GM18868 (cell line): ENCODE measurements at regions not wholly inside any gene's neighbourhood (a gene's known extent, or its start where the extent isn't known, plus 50 kb on each side); places are given as distances from the start of the nearest gene placed in this dataset.
"Not testable (repeated sequence)": the region's sequence is repeated elsewhere in the genome, so short reads cannot be mapped to it uniquely, and the experiment has no call there.

Experiments used
- ATAC-seq: cut with Tn5 transposase; IDR thresholded peaks from one replicate; pipeline ENCODE4 v1.9.1; 2021; ENCODE audit warnings: mild to moderate bottlenecking, moderate library complexity; ENCODE audit not compliant: unreplicated experiment

GRCh38 chr2:146997945-146998344 is 846.9 kb upstream of the ACVR2A start:
- ATAC-seq: no peak

- no peak for ATAC-seq
These were observed 847.3 kb upstream of the ACVR2A start for GRCh38 chr2:146997488-146997887.

DNA sequence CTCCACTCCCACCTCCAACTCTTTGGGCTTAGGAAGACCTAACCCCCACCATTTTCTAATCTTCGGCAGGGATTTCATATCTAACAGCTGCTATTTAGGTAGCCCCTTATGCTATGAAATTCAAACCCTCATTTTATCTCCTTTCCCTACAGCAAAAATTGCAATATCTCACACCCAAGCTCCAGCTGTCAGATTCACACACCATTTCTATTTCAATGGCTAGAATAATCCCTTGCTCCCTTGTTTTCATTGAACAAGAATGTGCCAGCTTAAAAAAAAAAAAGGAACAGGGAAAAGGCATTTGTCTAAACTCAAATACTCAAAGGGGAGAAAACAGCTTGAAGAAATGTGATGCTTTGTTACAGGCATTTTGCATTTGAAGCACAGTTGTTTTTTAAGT is 850.6 kb upstream of the ACVR2A start:
- ATAC-seq: no peak

GRCh38 chr2:146992466-146992865 is 852.4 kb upstream of the ACVR2A start:
- no peak for ATAC-seq

GRCh38 chr2:146992057-146992456 is 852.8 kb upstream of the ACVR2A start:
- no peak for ATAC-seq

DNA sequence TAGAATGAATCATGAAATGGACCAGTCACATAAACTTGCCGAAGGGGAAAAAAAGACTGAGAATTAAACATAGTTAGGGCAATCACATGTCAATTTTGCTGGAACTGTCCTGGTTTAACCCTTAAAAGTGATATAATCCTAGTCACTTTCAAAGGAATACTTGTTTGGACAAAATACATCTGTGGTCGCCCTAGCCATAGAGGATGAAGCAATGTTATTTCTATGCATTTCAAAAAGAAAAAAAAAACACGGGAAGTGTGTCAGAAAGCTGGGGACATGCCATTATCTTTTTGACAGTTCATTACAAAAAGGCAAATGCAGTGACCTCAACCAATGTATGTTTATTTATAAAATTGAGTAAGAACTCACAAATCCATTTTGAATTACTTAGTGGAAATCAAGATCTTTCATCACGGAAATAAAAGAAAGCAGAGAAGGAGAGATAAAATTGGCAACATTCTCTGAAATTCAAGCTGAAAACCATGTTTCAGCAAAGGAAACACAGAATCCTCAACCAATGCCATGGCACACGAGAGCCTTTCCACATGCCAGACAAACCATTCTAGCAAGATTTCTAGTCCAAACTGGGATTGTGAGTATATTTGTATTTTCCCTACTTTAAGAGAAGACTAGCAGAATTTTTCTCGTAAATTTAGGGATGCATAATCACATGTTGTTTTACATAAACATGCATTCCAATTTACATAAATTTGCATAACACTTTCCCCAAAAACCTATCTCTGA is 854.3 kb upstream of the ACVR2A start:
- ATAC-seq: no peak

DNA sequence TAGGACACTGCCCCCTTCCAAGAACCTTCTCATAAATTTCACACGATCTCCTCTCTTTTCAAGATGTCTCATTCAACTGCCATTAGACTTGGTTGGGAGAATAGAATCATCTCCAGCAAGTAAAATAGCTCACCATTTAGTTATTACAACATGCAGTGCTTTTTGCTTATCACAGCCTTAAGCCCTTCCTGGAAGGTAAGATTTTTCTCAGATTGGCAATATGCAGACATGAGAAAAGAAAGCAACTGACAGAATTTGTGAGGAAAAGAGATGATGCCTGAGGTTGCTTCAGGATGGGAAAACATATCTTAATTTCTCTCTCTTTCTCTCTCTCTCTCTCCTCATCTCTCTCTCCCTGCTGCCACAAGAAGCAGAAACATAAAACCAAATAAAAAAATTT is 855.1 kb upstream of the ACVR2A start:
- no peak for ATAC-seq

DNA sequence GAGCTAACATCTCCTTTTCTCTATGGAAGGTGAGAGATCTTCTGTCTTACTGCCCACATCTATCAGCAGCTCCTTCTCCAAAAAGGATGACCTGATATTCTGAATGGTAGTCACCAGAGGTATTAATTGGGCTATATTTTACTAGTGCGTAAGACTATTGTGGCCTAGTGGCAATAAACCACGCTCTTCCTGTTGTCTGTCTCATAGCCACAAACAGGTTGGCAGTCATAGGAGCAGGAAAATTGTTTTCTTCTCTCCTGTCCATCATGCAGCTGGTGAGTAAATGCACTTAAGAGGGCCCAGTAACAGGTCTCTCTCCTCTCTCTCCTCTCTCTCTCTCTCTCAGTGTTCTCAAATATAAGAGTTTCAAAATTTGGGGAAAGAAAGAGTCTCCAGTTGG is 856.8 kb upstream of the ACVR2A start:
- no peak for ATAC-seq

GRCh38 chr2:146986161-146986560 is 858.7 kb upstream of the ACVR2A start:
- peak; percentile 75 for ATAC-seq

DNA sequence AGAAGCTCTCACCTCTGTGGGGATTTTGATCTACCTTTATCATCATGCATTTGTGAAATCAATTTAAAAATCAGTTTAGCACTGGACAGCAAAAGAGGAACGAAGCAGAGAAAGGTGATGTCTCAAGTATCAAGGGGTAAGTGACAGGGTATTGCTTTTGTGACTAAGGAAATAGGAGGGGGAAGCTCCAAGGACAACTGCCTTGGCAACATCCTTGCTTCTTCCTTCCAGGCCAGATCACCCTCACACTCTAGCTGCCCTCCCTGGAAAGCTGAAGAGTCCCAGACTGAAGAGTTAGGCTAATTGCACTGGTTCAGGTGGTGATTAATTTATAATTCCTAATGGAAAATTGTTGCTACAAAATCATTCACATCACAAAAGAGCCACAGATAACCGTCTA is 859.1 kb upstream of the ACVR2A start:
- ATAC-seq: no peak

DNA sequence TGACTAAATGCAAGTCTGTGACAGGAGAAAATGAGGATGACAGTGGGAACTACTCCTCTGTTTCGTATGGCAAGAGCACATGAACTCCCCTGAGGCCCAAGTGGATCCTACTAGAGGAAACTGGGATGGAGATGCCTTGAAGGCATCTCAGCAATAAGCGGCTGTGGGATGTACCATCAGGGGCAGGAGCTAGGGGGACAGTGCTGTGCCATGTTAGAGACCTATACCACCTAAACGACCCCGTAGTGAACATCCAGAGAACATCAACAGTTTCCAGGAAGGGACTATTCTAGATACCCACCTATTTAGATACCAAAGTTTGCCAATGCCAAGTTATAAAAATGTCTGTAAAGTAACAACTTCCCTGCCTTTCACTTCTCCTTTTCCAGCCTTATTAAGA is 860.8 kb upstream of the ACVR2A start:
- ATAC-seq: no peak

DNA sequence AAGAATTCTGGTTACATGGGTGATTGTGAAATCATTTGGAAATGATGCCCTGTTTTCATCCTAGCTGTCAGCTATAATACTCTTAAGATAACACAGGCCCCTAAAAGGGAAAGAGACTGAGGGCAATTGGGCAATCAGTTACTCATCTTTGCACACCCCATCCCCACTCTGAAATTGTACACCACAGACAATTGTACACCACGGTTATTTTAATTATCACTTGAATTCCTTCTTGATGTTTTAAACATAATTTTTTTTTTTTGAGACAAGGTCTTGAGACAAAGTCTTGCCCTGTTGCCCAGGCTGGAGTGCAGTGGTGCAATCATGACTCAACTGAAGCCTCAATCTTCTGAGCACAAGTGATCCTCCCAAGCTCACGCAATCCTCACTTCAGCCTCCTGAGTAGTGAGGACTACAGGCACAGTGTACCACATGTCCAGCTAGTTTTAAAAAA is 862.4 kb upstream of the ACVR2A start:
- no peak for ATAC-seq

DNA sequence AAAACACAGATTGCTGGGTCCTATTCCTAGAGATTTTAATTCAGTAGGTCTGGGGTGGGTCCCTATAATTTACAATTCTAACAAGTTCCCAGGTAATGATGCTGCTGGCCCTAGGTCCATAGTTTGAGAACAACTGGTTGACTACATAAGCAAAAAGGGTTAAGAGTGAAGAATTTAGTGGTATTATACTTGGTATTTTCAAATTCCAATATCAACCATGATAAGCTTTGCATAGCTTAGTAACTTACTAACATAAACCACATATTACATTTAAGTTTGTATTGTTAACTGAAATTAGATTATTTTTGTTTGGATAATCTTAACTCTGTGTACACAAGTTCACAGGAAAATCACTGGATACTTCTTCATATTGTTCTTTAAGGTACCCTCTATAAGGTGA is 862.9 kb upstream of the ACVR2A start:
- no peak for ATAC-seq

- ATAC-seq: no peak
These were observed 865.1 kb upstream of the ACVR2A start for GRCh38 chr2:146979746-146980145.

GRCh38 chr2:146978577-146979555 is 866.0 kb upstream of the ACVR2A start:
- no peak for ATAC-seq

- not testable (repeated sequence) for ATAC-seq
These were observed 873.8 kb upstream of the ACVR2A start for GRCh38 chr2:146970981-146971380.

DNA sequence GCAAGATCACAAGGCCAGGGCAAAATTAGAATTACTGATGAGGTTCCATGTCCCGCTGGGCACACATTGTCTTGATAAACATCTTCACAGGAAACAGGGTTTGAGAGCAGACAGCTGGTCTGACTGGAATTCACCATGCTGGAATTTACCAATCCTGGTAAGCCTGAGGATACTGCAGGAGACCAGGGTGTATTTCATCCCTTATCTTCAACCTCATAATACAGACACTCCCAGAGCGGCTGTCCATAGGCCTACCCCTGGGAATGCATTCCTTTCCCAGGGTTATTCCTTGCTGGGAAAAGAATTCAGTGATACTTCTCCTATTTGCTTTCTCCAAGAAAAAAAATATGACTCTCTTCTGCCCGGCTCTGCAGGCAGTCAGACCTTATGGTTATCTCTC is 875.1 kb upstream of the ACVR2A start:
- ATAC-seq: not testable (repeated sequence)

DNA sequence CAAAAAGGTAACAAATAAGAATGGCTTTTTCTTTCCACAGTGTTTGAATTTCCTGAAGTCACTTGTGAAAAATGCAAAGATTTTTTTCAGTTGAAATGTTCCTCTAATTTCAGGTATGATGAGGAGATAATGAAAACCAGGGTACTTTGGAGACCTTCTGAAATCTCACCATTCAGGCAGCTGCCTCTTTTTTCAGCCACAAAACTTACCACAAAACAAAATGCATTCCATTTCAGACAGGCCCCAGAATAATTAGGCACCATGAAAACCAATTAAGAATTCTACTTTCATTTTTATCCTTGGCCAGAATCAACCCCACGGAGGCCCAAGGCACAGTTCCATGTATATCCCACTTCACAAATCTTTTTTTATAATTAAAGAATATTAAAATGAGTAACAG is 880.3 kb upstream of the ACVR2A start:
- ATAC-seq: no peak

GRCh38 chr2:146954544-146954943 is 890.3 kb upstream of the ACVR2A start:
- ATAC-seq: no peak

GRCh38 chr2:146952696-146953095 is 892.1 kb upstream of the ACVR2A start:
- ATAC-seq: no peak

DNA sequence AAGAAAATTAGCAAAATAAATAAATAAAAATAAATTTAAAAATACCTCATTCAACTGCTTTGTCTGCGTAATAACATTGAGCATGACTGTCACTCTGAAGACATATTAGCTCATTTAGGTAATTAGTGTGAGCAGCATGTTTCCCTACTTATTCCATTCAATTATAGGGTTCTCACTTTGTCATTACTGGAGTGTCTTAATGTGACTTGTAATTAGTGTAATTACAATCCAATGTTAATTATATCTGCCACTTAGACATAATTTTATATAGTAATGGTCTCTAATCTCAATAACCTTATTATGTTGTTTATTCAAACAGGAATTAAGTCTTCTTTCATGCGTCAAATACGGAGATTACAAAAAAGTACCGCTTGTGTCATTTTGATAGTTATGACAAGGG is 893.9 kb upstream of the ACVR2A start:
- no peak for ATAC-seq

- ATAC-seq: no peak
These were observed 894.5 kb upstream of the ACVR2A start for GRCh38 chr2:146950361-146950760.
